HEK293 (cell line): ENCODE measurements at regions not wholly inside any gene's neighbourhood (a gene's known extent, or its start where the extent isn't known, plus 50 kb on each side); places are given as distances from the start of the nearest gene placed in this dataset.

Experiments
- CTCF ChIA-PET: fragments of 350-600 bp; formaldehyde crosslinking; extraction: SDS; loops from one replicate; lab custom pipeline; 2021; ENCODE audit warnings: antibody characterized with exemption; lab: Yijun Ruan, JAX
- POLR2A ChIA-PET: fragments of 300-600 bp; formaldehyde crosslinking; extraction: SDS; loops from one replicate; lab custom pipeline; 2020; ENCODE audit warnings: antibody characterized with exemption, inconsistent platforms; lab: Yijun Ruan, JAX
- H3K27ac ChIP-seq: fragments of 200-500 bp; sonication (Bioruptor generic); 2 replicates; pipeline ENCODE4 v1.5.1; 2014; ENCODE audit warnings: low read depth, low read length, control low read depth, inconsistent platforms; ENCODE audit errors: extremely low read depth
- H3K36me3 ChIP-seq, 2 experiments: fragments of 200-500 bp in 1 of 2; sonication (Bioruptor generic) in 1 of 2; 1 replicate in 1 of 2; 2 replicates in 1 of 2; pipeline ENCODE4 v1.5.1; 2014 to 2017; ENCODE audit warnings: inconsistent platforms in 2 of 2, low read length in 2 of 2; ENCODE audit not compliant: control insufficient read depth in 2 of 2, insufficient read depth in 1 of 2
- H3K4me1 ChIP-seq: fragments of 200-500 bp; sonication (Bioruptor generic); 2 replicates; pipeline ENCODE4 v1.5.1; 2014; ENCODE audit warnings: mild to moderate bottlenecking, low read length, inconsistent platforms; ENCODE audit not compliant: control insufficient read depth, insufficient read depth
- H3K4me3 ChIP-seq: 2 replicates; pipeline ENCODE4 v1.5.1; 2011; ENCODE audit warnings: low read depth, mild to moderate bottlenecking, control low read depth, low read length, moderate library complexity
- H3K9me3 ChIP-seq: fragments of 200-500 bp; sonication (Bioruptor generic); 2 replicates; pipeline ENCODE4 v1.5.1; 2014; ENCODE audit warnings: low read depth, low read length, inconsistent platforms; ENCODE audit not compliant: control insufficient read depth, insufficient read depth
- ATF2 ChIP-seq: fragments of 450-650 bp; formaldehyde crosslinking; IDR thresholded peaks from 2 replicates; pipeline ENCODE4 v1.5.1; 2016; ENCODE audit warnings: missing biosample characterization, missing genetic modification characterization, low read depth
- GLI2 ChIP-seq: fragments of 450-650 bp; formaldehyde crosslinking; IDR thresholded peaks from 2 replicates; pipeline ENCODE4; 2017; ENCODE audit warnings: missing biosample characterization, missing genetic modification characterization, low read depth, borderline replicate concordance
- GLIS1 ChIP-seq: fragments of 450-650 bp; formaldehyde crosslinking; IDR thresholded peaks from 2 replicates; pipeline ENCODE4 v1.5.1; 2016; ENCODE audit warnings: missing biosample characterization, missing genetic modification characterization
- HIC1 ChIP-seq: fragments of 450-650 bp; formaldehyde crosslinking; IDR thresholded peaks from 2 replicates; pipeline ENCODE4 v1.5.1; 2016; ENCODE audit warnings: missing biosample characterization, missing genetic modification characterization
- HOXD13 ChIP-seq: sonication (generic); formaldehyde crosslinking; IDR thresholded peaks from 2 replicates; pipeline ENCODE4 v1.8.0; 2022; ENCODE audit warnings: missing genetic modification reagents, borderline replicate concordance
- TCF7L2 ChIP-seq: IDR thresholded peaks from 2 replicates; pipeline ENCODE4 v1.6.1; 2011; ENCODE audit warnings: low read depth, mild to moderate bottlenecking, inconsistent platforms, low read length, moderate library complexity, borderline replicate concordance
- WT1 ChIP-seq: fragments of 450-650 bp; formaldehyde crosslinking; IDR thresholded peaks from 2 replicates; pipeline ENCODE4 v1.5.1; 2016; ENCODE audit warnings: missing biosample characterization, missing genetic modification characterization
- YY2 ChIP-seq: fragments of 450-650 bp; formaldehyde crosslinking; IDR thresholded peaks from 2 replicates; pipeline ENCODE4 v1.5.1; 2016; ENCODE audit warnings: missing biosample characterization, missing genetic modification characterization
- ZBTB49 ChIP-seq: fragments of 450-650 bp; formaldehyde crosslinking; IDR thresholded peaks from 2 replicates; pipeline ENCODE4 v1.5.1; 2016; ENCODE audit warnings: missing biosample characterization, missing genetic modification characterization, low read depth
- ZBTB8A ChIP-seq: fragments of 450-650 bp; formaldehyde crosslinking; IDR thresholded peaks from 2 replicates; pipeline ENCODE4 v1.5.1; 2016; ENCODE audit warnings: missing biosample characterization, missing genetic modification characterization
- ZFP3 ChIP-seq: fragments of 450-650 bp; formaldehyde crosslinking; IDR thresholded peaks from 2 replicates; pipeline ENCODE4 v1.5.1; 2016; ENCODE audit warnings: low read depth, missing biosample characterization, missing genetic modification characterization
- ZFP41 ChIP-seq: fragments of 450-650 bp; formaldehyde crosslinking; IDR thresholded peaks from 2 replicates; pipeline ENCODE4 v1.5.1; 2016; ENCODE audit warnings: missing biosample characterization, missing genetic modification characterization, borderline replicate concordance
- ZNF138 ChIP-seq: fragments of 450-650 bp; formaldehyde crosslinking; IDR thresholded peaks from 2 replicates; pipeline ENCODE4 v1.5.1; 2016; ENCODE audit warnings: missing biosample characterization, missing genetic modification characterization, borderline replicate concordance
- ZNF157 ChIP-seq: fragments of 450-650 bp; formaldehyde crosslinking; IDR thresholded peaks from 2 replicates; pipeline ENCODE4 v1.5.1; 2016; ENCODE audit warnings: missing biosample characterization, missing genetic modification characterization
- ZNF311 ChIP-seq: fragments of 450-650 bp; formaldehyde crosslinking; IDR thresholded peaks from 2 replicates; pipeline ENCODE4 v1.5.1; 2017; ENCODE audit warnings: missing biosample characterization, missing genetic modification characterization, borderline replicate concordance
- ZNF394 ChIP-seq: fragments of 450-650 bp; formaldehyde crosslinking; IDR thresholded peaks from 2 replicates; pipeline ENCODE4 v1.5.1; 2016; ENCODE audit warnings: missing biosample characterization, missing genetic modification characterization, mild to moderate bottlenecking, moderate library complexity, borderline replicate concordance
- ZNF488 ChIP-seq: fragments of 450-650 bp; formaldehyde crosslinking; IDR thresholded peaks from 2 replicates; pipeline ENCODE4 v1.5.1; 2016; ENCODE audit warnings: missing biosample characterization, missing genetic modification characterization
- ZNF561 ChIP-seq: fragments of 450-650 bp; IDR thresholded peaks from 2 replicates; pipeline ENCODE4 v1.5.1; 2018; ENCODE audit warnings: missing biosample characterization, missing genetic modification characterization, borderline replicate concordance
- ZNF610 ChIP-seq: fragments of 450-650 bp; formaldehyde crosslinking; IDR thresholded peaks from 2 replicates; pipeline ENCODE4 v1.5.1; 2016; ENCODE audit warnings: missing biosample characterization, missing genetic modification characterization, borderline replicate concordance
- ZNF658 ChIP-seq: fragments of 450-650 bp; formaldehyde crosslinking; IDR thresholded peaks from 2 replicates; pipeline ENCODE4; 2016; ENCODE audit warnings: missing biosample characterization, missing genetic modification characterization
- ZNF677 ChIP-seq: fragments of 450-650 bp; IDR thresholded peaks from 2 replicates; pipeline ENCODE4 v1.5.0; 2018; ENCODE audit warnings: missing biosample characterization, mild to moderate bottlenecking, missing genetic modification characterization, moderate library complexity
- ZNF785 ChIP-seq: fragments of 450-650 bp; formaldehyde crosslinking; IDR thresholded peaks from 2 replicates; pipeline ENCODE4 v1.5.1; 2016; ENCODE audit warnings: missing biosample characterization, missing genetic modification characterization
- ZNF843 ChIP-seq: fragments of 450-650 bp; formaldehyde crosslinking; IDR thresholded peaks from 2 replicates; pipeline ENCODE4 v1.5.1; 2016; ENCODE audit warnings: missing biosample characterization, missing genetic modification characterization
- ZXDB ChIP-seq: fragments of 450-650 bp; formaldehyde crosslinking; IDR thresholded peaks from 2 replicates; pipeline ENCODE4 v1.5.1; 2016; ENCODE audit warnings: missing biosample characterization, missing genetic modification characterization
- TF ChIP-seq, protein P1 (sequence below): fragments of 450-650 bp; formaldehyde crosslinking; IDR thresholded peaks from 2 replicates; pipeline ENCODE4 v1.5.1; 2017; ENCODE audit warnings: missing biosample characterization, mild to moderate bottlenecking, missing genetic modification characterization, moderate library complexity

- TF ChIP-seq ZFP41 (tag by site-specific recombination) (no peak), ZNF785 (tag by site-specific recombination) (no peak), YY2 (no peak), WT1 (tag by site-specific recombination) (no peak), ZNF157 (tag by site-specific recombination) (no peak), ZNF488 (tag by site-specific recombination) (no peak), ZNF843 (tag by site-specific recombination) (no peak), ZNF658 (tag by site-specific recombination) (no peak), HIC1 (tag by site-specific recombination) (no peak), ZNF561 (tag by site-specific recombination) (no peak), ZNF394 (tag by site-specific recombination) (no peak), ZBTB8A (tag by site-specific recombination) (no peak), ZNF677 (tag by site-specific recombination) (no peak), GLIS1 (tag by site-specific recombination) (no peak), ZFP3 (no peak)
- TF ChIP-seq, protein P1, sequence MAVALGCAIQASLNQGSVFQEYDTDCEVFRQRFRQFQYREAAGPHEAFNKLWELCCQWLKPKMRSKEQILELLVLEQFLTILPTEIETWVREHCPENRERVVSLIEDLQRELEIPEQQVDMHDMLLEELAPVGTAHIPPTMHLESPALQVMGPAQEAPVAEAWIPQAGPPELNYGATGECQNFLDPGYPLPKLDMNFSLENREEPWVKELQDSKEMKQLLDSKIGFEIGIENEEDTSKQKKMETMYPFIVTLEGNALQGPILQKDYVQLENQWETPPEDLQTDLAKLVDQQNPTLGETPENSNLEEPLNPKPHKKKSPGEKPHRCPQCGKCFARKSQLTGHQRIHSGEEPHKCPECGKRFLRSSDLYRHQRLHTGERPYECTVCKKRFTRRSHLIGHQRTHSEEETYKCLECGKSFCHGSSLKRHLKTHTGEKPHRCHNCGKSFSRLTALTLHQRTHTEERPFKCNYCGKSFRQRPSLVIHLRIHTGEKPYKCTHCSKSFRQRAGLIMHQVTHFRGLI (tag by site-specific recombination), result no peak
- Histone ChIP-seq H3K4me3 (no peak overlapping the region), H3K36me3 (no peaks in the 10 kb centered on the region), H3K9me3 (no peaks in the 10 kb centered on the region), H3K4me1 (no peaks in the 10 kb centered on the region), H3K27ac (no peak overlapping the region)
- ChIA-PET CTCF (interaction anchor here (0.7 to 0.9 kb wide), 3 partner anchors 18 to 159 kb away, joined by 3 read pairs; no protein-coding TSS in a partner anchor), POLR2A (no interaction called here)
These were observed 175.5 kb downstream of the TMEM18 start for GRCh38 chr2:501667-502066.

- H3K4me3 ChIP-seq, result no peak overlapping the region
- POLR2A ChIA-PET, result no interaction called here
- TF ChIP-seq ZNF610 (tag by site-specific recombination), result no peak
- TF ChIP-seq TCF7L2, result no peak
- H3K27ac ChIP-seq, result no peak overlapping the region
- no peaks in the 10 kb centered on the region for H3K36me3 ChIP-seq
- H3K4me1 ChIP-seq, result no peaks in the 10 kb centered on the region
- CTCF ChIA-PET, result interaction anchor here (0.6 to 0.9 kb wide), 4 partner anchors 18 to 354 kb away, joined by 3 to 4 read pairs (median 3); no protein-coding TSS in a partner anchor
- no peaks in the 10 kb centered on the region for H3K9me3 ChIP-seq
These were observed 176.1 kb downstream of the TMEM18 start for GRCh38 chr2:501130-501529.

- CTCF ChIA-PET, result no interaction called here
- no peak for TF ChIP-seq ZNF138
- TF ChIP-seq HOXD13 (CRISPR knock-in tag), result no peak
- TF ChIP-seq ZNF658 (tag by site-specific recombination), result no peak
- no peak for TF ChIP-seq GLI2 (tag by site-specific recombination)
- TF ChIP-seq ATF2 (tag by site-specific recombination), result no peak
- no peak for TF ChIP-seq ZBTB49
- no peak for TF ChIP-seq ZNF311
- no peak for TF ChIP-seq ZXDB (tag by site-specific recombination)
These were observed 177.5 kb downstream of the TMEM18 start for GRCh38 chr2:499726-500125.

More at GRCh38 chr2:499726-500125, 177.5 kb downstream of the TMEM18 start:
- no peaks in the 10 kb centered on the region for H3K9me3 ChIP-seq
- no peak overlapping the region for H3K27ac ChIP-seq
- no peaks in the 10 kb centered on the region for H3K4me1 ChIP-seq
- no peaks in the 10 kb centered on the region for H3K36me3 ChIP-seq
- no peak overlapping the region for H3K4me3 ChIP-seq
- POLR2A ChIA-PET, result no interaction called here
